Aorta (tissue), 5 donors: ENCODE measurements at regions not wholly inside any gene's neighbourhood (a gene's known extent, or its start where the extent isn't known, plus 50 kb on each side); places are given as distances from the start of the nearest gene placed in this dataset.
"Not testable (repeated sequence)": the region's sequence is repeated elsewhere in the genome, so short reads cannot be mapped to it uniquely, and the experiment has no call there.

ENCODE experiments used
- ATAC-seq: fragments of 200-7000 bp; cut with Tn5 transposase; one replicate; pipeline ENCODE4 v1.9.1; 2022; ENCODE audit warnings: moderate library complexity; ENCODE audit not compliant: low FRiP score
- DNase-seq, 2 donors: peaks; one replicate each; pipeline ENCODE4 v3.0.0-alpha.2; 2020
- H3K27ac ChIP-seq, 2 donors: one replicate each; pipeline ENCODE4 v1.5.1; 2013; ENCODE audit warnings: low read length in 2 of 2, mild to moderate bottlenecking in 2 of 2, moderate library complexity in 2 of 2, control low read depth in 1 of 2, inconsistent platforms in 1 of 2, low read depth in 1 of 2
- H3K27me3 ChIP-seq, 2 donors: one replicate each; pipeline ENCODE4 v1.6.1; 2013; ENCODE audit warnings: control low read depth in 1 of 2, low read length in 1 of 2, mild to moderate bottlenecking in 1 of 2, moderate library complexity in 1 of 2; ENCODE audit not compliant: insufficient read depth in 2 of 2, control insufficient read depth in 1 of 2
- H3K36me3 ChIP-seq, 2 donors: one replicate each; pipeline ENCODE4 v1.6.1; 2013; ENCODE audit warnings: control low read depth in 1 of 2, low read length in 1 of 2, mild to moderate bottlenecking in 1 of 2; ENCODE audit not compliant: insufficient read depth in 2 of 2, control insufficient read depth in 1 of 2
- H3K4me1 ChIP-seq, 2 donors: one replicate each; pipeline ENCODE4 v1.6.1; 2013; ENCODE audit warnings: low read length in 2 of 2, control low read depth in 1 of 2, mild to moderate bottlenecking in 1 of 2, moderate library complexity in 1 of 2; ENCODE audit not compliant: insufficient read depth in 2 of 2, control insufficient read depth in 1 of 2
- H3K4me3 ChIP-seq, 2 donors: one replicate each; pipeline ENCODE4 v1.5.1; 2013; ENCODE audit warnings: low read length in 2 of 2, control low read depth in 1 of 2, mild to moderate bottlenecking in 1 of 2
- H3K9me3 ChIP-seq: one replicate; pipeline ENCODE4 v1.6.1; 2013; ENCODE audit warnings: mild to moderate bottlenecking, low read length; ENCODE audit not compliant: control insufficient read depth
- WGBS, 2 donors: extraction: QIAGEN DNeasy Blood & Tissue Kit; methylation state at CpG; one replicate each; pipeline ENCODE4 v1.1.7; 2013; 5-methylcytosine and 5-hydroxymethylcytosine counted together
- intact Hi-C, 2 donors: fragments of 100-400 bp; cut with DNase I; formaldehyde crosslinking; loops; one replicate each; pipeline versions ENCODE4 v1.14.2 to v1.15.0; 2022
- donor health status: healthy with polysubstance abuse.
- donor health status: Bipolar disorder and iron deficiency.
- donor health status: DM: no; HTN: no; CAD: no.
- donor health status: DM: no; HTN: no; CAD: no.
- donor health status: DM: yes; HTN: yes; CAD: no.

DNA sequence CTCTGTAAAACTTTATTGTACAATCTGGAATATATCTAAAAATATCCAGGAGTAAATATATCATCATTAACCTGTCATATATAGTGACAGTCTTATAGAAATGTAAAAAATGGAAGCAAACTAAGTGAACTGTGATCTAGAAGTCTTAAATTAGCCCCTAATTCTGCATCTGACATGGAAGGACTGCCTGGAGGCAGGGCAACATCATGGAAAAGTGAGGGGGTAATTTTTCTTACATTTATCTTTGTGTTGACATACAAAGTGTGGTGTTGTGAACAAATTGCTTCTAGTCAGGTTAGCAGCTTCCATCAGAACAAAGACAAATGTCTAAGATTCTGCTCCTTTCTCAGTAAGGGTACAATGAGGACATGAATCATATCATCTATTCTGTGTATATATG lies 186.3 kb downstream of the C4orf33 start:
- Histone ChIP-seq H3K36me3 (no peaks in the 10 kb centered on the region), H3K4me3 (no peak overlapping the region), H3K9me3 (no peaks in the 10 kb centered on the region), H3K27me3 (no peaks in the 10 kb centered on the region), H3K27ac (no peak overlapping the region), H3K4me1 (no peaks in the 10 kb centered on the region)
- intact Hi-C loops: no loop called here
- DNase-seq: no peak
- ATAC-seq: no peak

DNA sequence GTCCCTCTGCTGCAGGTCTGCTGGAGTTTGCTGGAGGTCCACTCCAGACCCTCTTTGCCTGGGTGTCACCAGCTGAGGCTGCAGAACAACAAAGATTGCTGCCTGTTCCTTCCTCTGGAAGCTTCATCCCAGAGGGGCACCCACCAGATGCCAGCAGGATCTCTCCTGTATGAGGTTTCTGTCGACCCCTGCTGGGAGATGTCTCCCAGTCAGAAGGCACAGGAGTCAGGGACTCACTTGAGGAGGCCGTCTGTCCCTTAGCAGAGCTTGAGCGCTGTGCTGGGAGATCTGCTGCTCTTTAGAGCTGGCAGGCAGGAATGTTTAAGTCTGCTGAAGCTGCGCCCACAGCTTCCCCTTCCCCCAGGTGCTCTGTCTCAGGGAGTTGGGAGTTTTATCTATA lies 196.2 kb downstream of the C4orf33 start:
- H3K9me3 ChIP-seq, intact Hi-C loops, ATAC-seq, H3K4me3 ChIP-seq, H3K27me3 ChIP-seq, H3K27ac ChIP-seq, H3K4me1 ChIP-seq, DNase-seq, H3K36me3 ChIP-seq: not testable (repeated sequence)
- 75 to 81% methylated on average over 4 of the region's 4 CpGs for WGBS, 2 donors

DNA sequence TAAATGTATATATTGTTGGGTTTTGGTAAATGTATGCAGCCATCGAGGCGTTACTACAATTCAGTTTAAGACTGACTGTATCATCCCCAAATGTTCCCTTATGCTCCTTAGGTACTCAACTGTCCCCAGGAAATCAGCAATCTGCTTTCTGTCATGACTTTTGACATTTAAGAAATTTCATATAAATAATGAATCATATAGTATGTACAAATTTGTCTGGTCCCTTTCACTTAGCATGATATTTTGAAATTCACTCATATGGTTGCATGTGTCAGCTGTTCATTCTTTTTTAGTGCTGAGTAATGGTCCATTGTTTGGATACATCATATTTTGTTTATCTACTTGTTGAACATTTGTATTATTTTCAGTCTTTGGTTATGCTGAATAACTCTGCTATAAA lies 218.8 kb downstream of the C4orf33 start:
- DNase-seq (no peak), ATAC-seq (no peak)
- H3K27me3 ChIP-seq: no peaks in the 10 kb centered on the region
- intact Hi-C loops: no loop called here
- no peak overlapping the region for H3K4me3 ChIP-seq
- H3K4me1 ChIP-seq: no peaks in the 10 kb centered on the region
- H3K27ac ChIP-seq: no peak overlapping the region
- no peaks in the 10 kb centered on the region for H3K9me3 ChIP-seq
- 97% methylated on average over 2 of the region's 2 CpGs for WGBS, 2 donors
- H3K36me3 ChIP-seq: no peaks in the 10 kb centered on the region

DNA sequence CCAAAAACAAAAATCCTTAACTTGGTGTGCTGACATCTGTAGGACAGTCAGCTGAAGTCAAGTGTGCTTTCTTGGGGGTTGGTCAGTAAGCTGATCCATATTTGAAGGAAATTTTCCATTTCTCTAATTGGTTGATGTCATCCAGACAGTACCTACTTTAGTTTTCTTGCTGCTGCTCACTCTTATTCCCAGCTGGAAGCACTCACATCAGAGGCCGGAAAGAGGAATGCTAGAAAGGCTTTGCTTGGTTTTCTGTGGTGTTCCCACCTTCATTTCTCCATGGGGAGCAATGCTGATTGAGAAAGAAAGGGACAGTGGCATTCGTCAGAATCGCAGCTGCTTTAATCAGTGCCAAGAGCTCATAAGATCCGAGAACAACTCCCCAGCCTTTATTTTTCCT lies 227.0 kb downstream of the C4orf33 start:
- no peak overlapping the region for H3K27ac ChIP-seq
- DNase-seq (no peak), ATAC-seq (no peak)
- no peaks in the 10 kb centered on the region for H3K9me3 ChIP-seq
- 43 to 48% methylated on average over 4 of the region's 4 CpGs for WGBS, 2 donors
- H3K27me3 ChIP-seq: no peaks in the 10 kb centered on the region
- no peaks in the 10 kb centered on the region for H3K36me3 ChIP-seq
- H3K4me3 ChIP-seq: no peak overlapping the region
- intact Hi-C loops: no loop called here
- peaks cover 0 to 2% of the 10 kb centered on the region in 2 donors for H3K4me1 ChIP-seq

DNA sequence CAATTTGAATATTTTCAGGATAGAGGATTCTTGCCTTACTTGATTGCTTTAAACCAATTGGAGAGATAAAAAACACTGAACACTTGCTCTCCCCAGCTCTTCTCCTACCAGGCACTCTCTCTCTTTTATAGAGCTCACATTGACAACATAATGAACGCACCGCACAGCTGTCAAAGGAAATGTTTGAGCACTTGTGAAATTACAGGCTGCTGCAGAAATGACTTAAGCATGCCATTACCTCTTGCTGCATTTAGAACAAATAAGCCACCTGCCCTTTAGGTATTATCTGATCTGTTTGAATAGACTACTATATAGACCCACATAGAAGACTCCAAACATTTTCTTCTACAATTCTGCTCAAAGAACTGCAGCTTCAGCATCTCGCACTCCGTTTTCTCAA lies 227.7 kb downstream of the C4orf33 start:
- Histone ChIP-seq H3K9me3 (no peaks in the 10 kb centered on the region), H3K27me3 (no peaks in the 10 kb centered on the region), H3K4me3 (no peak overlapping the region), H3K4me1 (peaks cover 0 to 2% of the 10 kb centered on the region in 2 donors), H3K27ac (no peak overlapping the region), H3K36me3 (no peaks in the 10 kb centered on the region)
- intact Hi-C loops: no loop called here
- DNase-seq: no peak
- no peak for ATAC-seq
- 83 to 84% methylated on average over 4 of the region's 4 CpGs for WGBS, 2 donors

DNA sequence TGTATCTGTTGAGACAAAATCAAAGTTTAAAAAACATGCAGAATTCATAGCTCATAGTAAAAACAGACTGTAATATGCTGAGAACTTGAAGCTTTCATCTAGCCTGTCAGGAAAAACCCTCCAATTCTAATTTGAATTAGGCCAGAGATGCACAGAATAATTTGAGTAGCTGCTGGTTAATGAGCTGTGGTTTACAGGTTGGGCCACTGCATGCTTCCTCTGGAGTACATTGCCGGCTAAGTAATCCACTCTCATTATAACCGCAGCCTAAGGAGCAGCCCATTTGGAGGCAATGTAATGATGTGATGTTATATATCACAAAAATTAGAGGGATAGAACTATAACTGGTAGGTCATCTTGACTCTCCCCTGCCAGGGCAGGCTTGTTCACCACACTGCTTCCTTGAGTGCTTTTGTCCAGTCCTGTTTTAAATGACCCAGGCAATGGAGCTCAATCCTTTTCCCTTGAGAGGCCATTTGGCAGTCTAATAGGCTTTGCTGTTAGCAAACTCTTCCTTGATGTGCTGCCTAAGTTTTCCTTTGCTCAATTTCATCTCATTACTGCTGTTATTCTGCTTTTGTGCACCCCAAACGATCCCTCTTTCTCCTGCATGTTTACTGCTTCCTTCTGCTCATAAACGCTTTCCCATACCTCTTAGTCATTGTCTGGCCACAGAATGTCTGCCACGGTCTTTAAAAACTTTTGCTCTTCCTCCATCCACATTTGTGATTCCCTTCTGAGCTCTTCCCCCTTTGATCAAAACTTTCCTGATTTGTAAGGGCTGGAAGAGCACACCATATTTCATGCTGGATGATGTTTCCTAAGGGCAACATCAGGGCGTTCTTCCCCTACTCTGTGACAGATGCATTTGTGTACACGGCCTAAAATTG lies 230.9 kb downstream of the C4orf33 start:
- intact Hi-C loops: no loop called here
- no peaks in the 10 kb centered on the region for H3K9me3 ChIP-seq
- H3K27me3 ChIP-seq: no peaks in the 10 kb centered on the region
- no peak for DNase-seq
- no peak overlapping the region for H3K4me3 ChIP-seq
- WGBS, 2 donors: 38 to 53% methylated on average over 7 of the region's 7 CpGs
- H3K4me1 ChIP-seq: peaks cover 0 to 2% of the 10 kb centered on the region in 2 donors
- H3K27ac ChIP-seq: no peak overlapping the region
- no peak for ATAC-seq
- no peaks in the 10 kb centered on the region for H3K36me3 ChIP-seq

DNA sequence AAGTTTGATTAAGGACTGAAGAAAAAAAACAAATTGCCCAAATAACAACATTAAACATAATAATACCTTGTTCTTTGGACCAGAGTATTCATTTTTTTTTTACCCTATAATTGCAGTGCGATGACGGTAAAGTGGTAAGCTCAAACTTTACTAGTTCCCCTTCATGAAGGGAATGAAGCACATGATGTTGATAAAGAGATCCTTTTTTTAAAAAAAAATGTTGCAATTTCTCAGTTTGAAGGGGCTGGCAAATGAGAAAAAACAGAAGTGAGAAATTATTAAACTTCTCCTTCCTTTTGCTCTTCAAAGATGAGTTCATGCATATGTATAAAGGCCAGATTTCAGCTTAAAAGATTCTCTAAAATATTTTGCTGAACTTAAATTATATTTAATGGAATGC lies 231.7 kb downstream of the C4orf33 start:
- Histone ChIP-seq H3K9me3 (no peaks in the 10 kb centered on the region), H3K36me3 (no peaks in the 10 kb centered on the region), H3K4me3 (no peak overlapping the region), H3K4me1 (peaks cover 0 to 2% of the 10 kb centered on the region in 2 donors), H3K27ac (no peak overlapping the region), H3K27me3 (no peaks in the 10 kb centered on the region)
- 95 to 97% methylated on average over 2 of the region's 2 CpGs for WGBS, 2 donors
- no peak for ATAC-seq
- intact Hi-C loops: no loop called here
- no peak for DNase-seq

DNA sequence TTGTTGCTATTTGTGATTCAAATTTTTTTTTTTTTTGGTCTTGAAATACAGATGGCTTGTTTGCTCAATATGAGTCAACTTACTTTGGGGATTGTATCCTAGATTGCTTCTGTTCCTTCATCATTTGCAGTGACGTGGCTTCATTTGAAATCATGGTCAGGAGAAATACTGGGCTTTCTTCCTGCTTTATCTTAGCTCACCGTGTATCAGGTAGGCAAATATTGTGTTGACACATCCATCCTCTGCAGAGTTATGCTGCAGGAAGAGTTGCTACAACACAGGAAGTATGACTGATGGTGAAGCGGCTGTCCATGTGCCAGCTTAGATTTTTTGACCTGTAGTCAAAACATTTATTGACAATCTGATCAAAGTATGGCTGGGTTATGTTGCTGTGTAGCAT lies 232.2 kb downstream of the C4orf33 start:
- ATAC-seq (no peak), DNase-seq (no peak)
- H3K4me1 ChIP-seq: peaks cover 0 to 2% of the 10 kb centered on the region in 2 donors
- intact Hi-C loops: no loop called here
- H3K27ac ChIP-seq: no peak overlapping the region
- H3K9me3 ChIP-seq: no peaks in the 10 kb centered on the region
- WGBS, 2 donors: 81 to 82% methylated on average over 3 of the region's 3 CpGs
- H3K36me3 ChIP-seq: no peaks in the 10 kb centered on the region
- no peaks in the 10 kb centered on the region for H3K27me3 ChIP-seq
- H3K4me3 ChIP-seq: no peak overlapping the region

DNA sequence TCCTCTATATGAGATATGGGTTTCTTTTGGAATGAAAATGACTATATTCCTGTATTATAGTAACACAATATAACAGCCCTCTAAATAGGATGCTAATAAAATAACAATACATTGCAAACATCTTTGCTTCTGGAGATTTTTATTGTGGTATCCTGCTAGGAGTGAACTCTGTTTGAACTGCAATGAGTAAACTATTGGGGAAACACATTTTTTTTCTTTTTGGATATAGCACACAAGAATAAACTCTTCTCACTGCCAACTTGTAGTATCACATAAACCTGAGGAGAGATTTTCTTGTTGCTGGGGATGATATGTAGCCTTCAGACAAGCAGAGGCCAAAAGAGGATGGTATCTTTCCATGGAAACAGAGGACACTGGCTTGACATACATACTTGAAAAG lies 238.2 kb downstream of the C4orf33 start:
- no peaks in the 10 kb centered on the region for H3K27me3 ChIP-seq

More for the DNA sequence above, 238.2 kb downstream of the C4orf33 start:
- ATAC-seq: no peak
- Histone ChIP-seq H3K4me3 (no peak overlapping the region), H3K9me3 (no peaks in the 10 kb centered on the region), H3K27ac (no peak overlapping the region), H3K4me1 (no peaks in the 10 kb centered on the region), H3K36me3 (no peaks in the 10 kb centered on the region)
- DNase-seq: no peak
- intact Hi-C loops: no loop called here
